Duodenal mucosa (tissue), 2 donors: ENCODE measurements at regions not wholly inside any gene's neighbourhood (a gene's known extent, or its start where the extent isn't known, plus 50 kb on each side); places are given as distances from the start of the nearest gene placed in this dataset.

Source experiments
- H3K27ac ChIP-seq: one replicate; pipeline ENCODE4 v1.7.0; 2013; ENCODE audit warnings: low read depth, low read length
- H3K27me3 ChIP-seq, 2 donors: one replicate each; pipeline ENCODE4 v1.7.0; 2013; ENCODE audit warnings: low read length in 2 of 2, control low read depth in 1 of 2; ENCODE audit not compliant: insufficient read depth in 2 of 2, control insufficient read depth in 1 of 2
- H3K36me3 ChIP-seq, 2 donors: one replicate each; pipeline ENCODE4 v1.7.0; 2013; ENCODE audit warnings: low read length in 2 of 2, control low read depth in 1 of 2; ENCODE audit not compliant: insufficient read depth in 2 of 2, control insufficient read depth in 1 of 2
- H3K4me1 ChIP-seq, 2 donors: one replicate each; pipeline ENCODE4 v1.7.0; 2013; ENCODE audit warnings: low read length in 2 of 2, control low read depth in 1 of 2; ENCODE audit not compliant: insufficient read depth in 2 of 2, control insufficient read depth in 1 of 2
- H3K4me3 ChIP-seq, 2 donors: one replicate each; pipeline ENCODE4 v1.7.0; 2013; ENCODE audit warnings: low read length in 2 of 2, low read depth in 1 of 2
- H3K9ac ChIP-seq, 2 donors: one replicate each; pipeline ENCODE4 v1.7.0; 2013; ENCODE audit warnings: low read length in 2 of 2, low read depth in 1 of 2
- H3K9me3 ChIP-seq, 2 donors: one replicate each; pipeline ENCODE4 v1.7.0; 2013; ENCODE audit warnings: low read length in 2 of 2, control low read depth in 1 of 2; ENCODE audit not compliant: control insufficient read depth in 1 of 2

DNA sequence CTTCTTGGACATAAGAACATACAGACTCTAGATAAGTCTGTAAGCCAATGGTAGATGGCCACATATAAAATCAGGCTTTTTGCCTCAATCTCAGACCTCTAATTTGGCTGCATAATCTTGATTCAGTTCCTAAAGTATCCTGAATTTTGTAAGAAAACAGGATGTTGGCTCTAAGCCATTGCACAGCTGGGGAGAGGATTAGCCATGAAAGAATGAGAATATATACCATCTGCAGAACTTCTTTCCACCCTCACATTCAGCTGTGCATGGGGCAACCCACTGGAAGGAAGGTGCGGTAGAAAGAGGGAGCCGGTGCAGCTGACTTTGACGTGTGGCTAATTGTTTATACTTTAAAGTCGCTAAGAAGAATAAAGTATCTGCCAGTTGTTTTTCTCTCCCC lies 1061.6 kb upstream of the FAM98A start:
- H3K4me1 ChIP-seq: no peaks in the 10 kb centered on the region
- H3K9ac ChIP-seq: no peak overlapping the region
- H3K9me3 ChIP-seq: peaks cover 4 to 11% of the 10 kb centered on the region in 2 donors
- no peaks in the 10 kb centered on the region for H3K36me3 ChIP-seq
- no peak overlapping the region for H3K27ac ChIP-seq
- H3K4me3 ChIP-seq: no peak overlapping the region
- H3K27me3 ChIP-seq: no peaks in the 10 kb centered on the region

DNA sequence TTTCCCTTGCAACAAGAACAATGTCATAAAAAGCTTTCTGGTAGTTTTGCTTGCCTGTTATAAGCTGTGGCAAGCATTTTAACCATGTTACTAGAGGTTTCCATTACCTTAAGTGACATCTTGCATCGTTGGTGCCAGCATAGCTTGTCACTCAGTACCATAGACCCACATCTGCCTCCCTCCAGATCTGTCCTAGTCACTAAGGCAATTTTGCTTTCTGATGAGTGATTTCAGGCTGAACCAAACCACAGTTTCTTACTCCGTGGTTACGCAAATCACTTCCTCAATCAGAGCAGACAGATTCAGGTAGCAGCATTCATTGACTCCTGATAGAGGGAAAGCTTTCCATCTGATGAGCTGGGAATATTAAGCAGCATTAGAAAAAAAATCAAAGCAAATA lies 1057.5 kb upstream of the FAM98A start:
- Histone ChIP-seq H3K9ac (no peak overlapping the region), H3K4me1 (no peaks in the 10 kb centered on the region), H3K27ac (no peak overlapping the region), H3K27me3 (no peaks in the 10 kb centered on the region), H3K4me3 (no peak overlapping the region), H3K9me3 (peaks cover 4 to 7% of the 10 kb centered on the region in 2 donors), H3K36me3 (no peaks in the 10 kb centered on the region)

DNA sequence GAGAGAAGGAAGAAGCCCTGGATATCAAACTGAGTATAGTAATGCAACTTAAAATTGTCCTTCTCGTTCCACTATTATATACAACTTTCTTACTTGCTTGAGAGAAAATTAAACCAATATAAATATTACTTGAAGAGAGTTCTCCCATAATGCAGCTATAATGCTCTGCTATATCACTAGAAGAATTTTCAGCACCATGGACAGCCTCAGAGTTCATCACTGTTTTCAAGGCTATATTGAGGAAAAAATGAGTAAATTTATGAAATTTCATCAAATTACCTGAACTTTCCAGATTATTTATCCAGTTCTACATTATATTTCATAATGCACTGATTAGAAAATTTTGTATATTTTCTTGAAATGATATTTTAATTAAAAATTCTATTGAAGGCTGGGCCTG lies 1053.5 kb upstream of the FAM98A start:
- no peaks in the 10 kb centered on the region for H3K36me3 ChIP-seq
- no peaks in the 10 kb centered on the region for H3K27me3 ChIP-seq
- H3K9me3 ChIP-seq: peaks cover 2 to 6% of the 10 kb centered on the region in 2 donors
- no peak overlapping the region for H3K9ac ChIP-seq
- no peak overlapping the region for H3K4me3 ChIP-seq
- no peak overlapping the region for H3K27ac ChIP-seq
- no peaks in the 10 kb centered on the region for H3K4me1 ChIP-seq

DNA sequence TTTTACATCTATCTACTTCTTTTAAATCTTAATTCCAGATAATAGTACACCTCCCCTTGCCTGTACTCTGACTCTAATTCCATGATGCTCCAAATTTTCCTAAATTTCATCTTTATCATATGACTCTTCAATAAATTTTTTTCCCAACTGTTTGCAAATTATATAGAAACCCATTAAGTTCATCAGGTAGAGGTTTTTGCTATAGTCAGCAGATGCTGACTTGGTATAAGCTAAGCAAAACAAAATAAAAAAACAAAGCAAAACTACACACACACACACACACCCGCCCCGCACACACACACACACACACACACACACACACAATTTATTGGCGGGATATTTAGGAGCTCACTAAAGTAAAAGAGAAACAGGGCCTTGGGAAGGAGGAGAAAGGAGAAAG lies 1047.8 kb upstream of the FAM98A start:
- H3K36me3 ChIP-seq: no peaks in the 10 kb centered on the region
- H3K4me3 ChIP-seq: no peak overlapping the region
- H3K9me3 ChIP-seq: peaks cover 6% of the 10 kb centered on the region in 2 donors
- no peaks in the 10 kb centered on the region for H3K4me1 ChIP-seq
- H3K9ac ChIP-seq: no peak overlapping the region
- H3K27me3 ChIP-seq: no peaks in the 10 kb centered on the region
- no peak overlapping the region for H3K27ac ChIP-seq

DNA sequence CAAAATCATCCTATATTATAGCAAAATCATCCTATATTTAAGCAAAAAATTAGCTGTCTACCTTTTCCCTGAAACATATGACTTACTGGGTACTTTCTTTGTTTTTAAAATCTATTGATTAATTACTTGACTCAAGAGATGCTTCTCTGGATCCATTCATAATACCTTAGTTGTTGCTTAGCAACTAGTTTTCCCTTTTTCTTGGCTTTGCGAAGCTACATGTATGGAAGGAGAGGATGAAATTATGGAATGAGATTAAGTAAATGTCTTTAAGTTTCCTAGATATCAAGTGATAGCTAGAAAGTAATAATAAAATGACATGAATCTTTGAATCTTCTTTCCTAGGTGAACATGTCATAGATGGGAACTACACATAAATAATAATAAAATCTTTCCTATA lies 1033.2 kb upstream of the FAM98A start:
- H3K4me1 ChIP-seq: no peaks in the 10 kb centered on the region
- no peak overlapping the region for H3K4me3 ChIP-seq
- H3K9me3 ChIP-seq: peaks cover 0 to 8% of the 10 kb centered on the region in 2 donors
- no peak overlapping the region for H3K9ac ChIP-seq
- no peaks in the 10 kb centered on the region for H3K36me3 ChIP-seq
- H3K27me3 ChIP-seq: no peaks in the 10 kb centered on the region
- H3K27ac ChIP-seq: no peak overlapping the region

DNA sequence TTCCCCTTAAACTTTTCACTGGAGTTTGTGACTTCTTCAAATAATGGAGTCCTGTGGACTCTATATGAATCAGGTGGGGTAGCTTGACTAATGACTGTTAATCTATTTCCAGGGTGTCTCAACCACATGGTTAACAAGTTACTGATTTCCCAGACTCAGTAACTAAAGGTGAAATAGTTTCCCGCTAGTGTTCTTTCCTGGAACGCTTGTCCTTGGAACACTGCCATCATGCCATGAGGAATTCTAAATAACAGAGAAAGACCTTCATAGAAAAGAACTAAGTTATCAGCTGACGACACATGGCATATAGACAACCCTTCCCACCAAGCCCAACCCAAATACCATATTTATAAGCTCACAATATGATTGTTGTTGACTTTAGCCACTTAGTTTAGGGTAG lies 1027.9 kb upstream of the FAM98A start:
- no peak overlapping the region for H3K4me3 ChIP-seq
- H3K36me3 ChIP-seq: no peaks in the 10 kb centered on the region
- H3K9me3 ChIP-seq: peaks cover 0 to 8% of the 10 kb centered on the region in 2 donors
- H3K9ac ChIP-seq: no peak overlapping the region
- H3K27ac ChIP-seq: no peak overlapping the region
- H3K4me1 ChIP-seq: no peaks in the 10 kb centered on the region
- no peaks in the 10 kb centered on the region for H3K27me3 ChIP-seq

DNA sequence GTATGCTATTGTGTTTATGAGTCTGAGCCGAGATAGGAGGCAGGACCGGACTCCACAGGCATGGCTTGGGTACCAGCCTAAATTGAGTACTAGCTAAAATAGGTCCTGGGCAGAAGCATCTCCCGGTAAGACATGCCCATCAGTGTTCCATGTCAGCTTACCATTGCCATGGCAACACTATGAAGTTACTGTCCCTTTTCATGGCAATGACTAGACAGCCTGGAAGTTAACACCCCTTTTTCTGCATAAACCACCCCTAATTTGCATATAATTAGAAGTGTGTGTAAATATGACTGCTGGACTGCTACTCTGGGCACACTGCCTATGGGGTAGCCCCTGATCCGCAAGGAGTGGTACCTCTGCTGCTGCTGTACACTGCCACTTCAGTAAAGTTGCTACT lies 1005.1 kb upstream of the FAM98A start:
- H3K36me3 ChIP-seq: no peaks in the 10 kb centered on the region
- H3K4me3 ChIP-seq: no peak overlapping the region
- no peak overlapping the region for H3K9ac ChIP-seq
- H3K27ac ChIP-seq: no peak overlapping the region
- H3K9me3 ChIP-seq: peaks cover 7 to 14% of the 10 kb centered on the region in 2 donors
- H3K27me3 ChIP-seq: no peaks in the 10 kb centered on the region
- H3K4me1 ChIP-seq: no peaks in the 10 kb centered on the region

DNA sequence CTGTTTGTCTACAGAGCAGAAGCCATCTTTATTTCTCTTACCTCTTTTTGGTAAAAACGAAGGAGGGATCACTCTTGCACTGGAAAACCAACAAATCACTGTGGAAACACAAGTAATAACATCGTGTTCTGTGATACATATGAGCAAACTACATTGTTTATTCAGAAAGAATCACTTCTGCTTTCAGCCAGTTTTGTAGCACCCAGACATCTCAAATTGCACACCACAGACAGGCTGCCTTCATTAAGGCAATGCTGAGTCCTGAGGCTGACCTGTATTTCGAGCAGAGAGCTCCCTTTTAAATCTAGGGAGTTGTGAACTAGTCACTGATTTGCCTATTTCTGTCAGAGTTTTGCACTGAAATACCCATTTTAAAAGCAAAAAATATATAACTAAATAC lies 1003.2 kb upstream of the FAM98A start:
- Histone ChIP-seq H3K27me3 (no peaks in the 10 kb centered on the region), H3K4me1 (no peaks in the 10 kb centered on the region), H3K9me3 (peaks cover 3 to 14% of the 10 kb centered on the region in 2 donors), H3K4me3 (no peak overlapping the region), H3K36me3 (no peaks in the 10 kb centered on the region), H3K9ac (no peak overlapping the region), H3K27ac (no peak overlapping the region)

DNA sequence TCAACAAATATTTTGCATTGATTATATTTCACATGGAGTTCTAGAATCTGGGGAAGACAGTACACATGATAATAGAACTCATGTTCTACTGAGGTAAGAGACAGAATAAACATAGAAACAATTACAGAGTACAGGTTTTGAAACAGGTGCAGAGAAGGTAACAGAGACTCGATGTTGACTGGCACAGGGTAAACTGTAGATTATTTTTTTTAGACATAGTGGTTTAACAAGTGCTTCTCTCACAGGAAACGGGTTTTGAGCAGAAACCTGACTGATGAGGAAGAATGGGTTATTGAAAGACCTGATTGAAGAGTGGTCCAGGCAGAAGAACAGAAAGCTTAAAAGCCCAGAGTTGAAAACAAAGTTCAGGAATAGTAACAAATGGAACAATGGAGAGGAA lies 1002.5 kb upstream of the FAM98A start:
- Histone ChIP-seq H3K4me1 (no peaks in the 10 kb centered on the region), H3K9ac (no peak overlapping the region), H3K27ac (no peak overlapping the region), H3K9me3 (peaks cover 3 to 14% of the 10 kb centered on the region in 2 donors), H3K4me3 (no peak overlapping the region), H3K36me3 (no peaks in the 10 kb centered on the region), H3K27me3 (no peaks in the 10 kb centered on the region)

DNA sequence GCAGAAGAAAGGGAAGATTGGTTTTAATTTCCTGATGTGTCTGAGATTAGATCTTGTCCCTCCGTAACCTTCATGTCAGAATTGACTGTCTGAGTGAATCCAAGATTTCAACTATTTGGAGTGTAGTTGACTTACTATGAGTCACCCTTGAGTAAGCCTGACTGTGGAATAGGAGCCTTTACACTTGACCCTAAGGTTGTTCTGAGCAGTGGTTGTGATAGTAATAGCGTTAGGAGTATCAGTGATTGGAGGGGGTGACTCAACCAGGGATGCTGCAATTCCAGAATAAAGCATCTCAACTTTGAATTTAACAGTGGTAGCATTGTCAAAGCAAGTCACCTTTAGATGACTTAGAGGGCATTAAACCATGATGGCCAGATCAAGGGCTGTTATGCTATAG lies 979.5 kb upstream of the FAM98A start:
- Histone ChIP-seq H3K27me3 (no peaks in the 10 kb centered on the region), H3K4me1 (no peaks in the 10 kb centered on the region), H3K4me3 (no peak overlapping the region), H3K9ac (no peak overlapping the region), H3K36me3 (no peaks in the 10 kb centered on the region), H3K9me3 (no peaks in the 10 kb centered on the region), H3K27ac (no peak overlapping the region)

DNA sequence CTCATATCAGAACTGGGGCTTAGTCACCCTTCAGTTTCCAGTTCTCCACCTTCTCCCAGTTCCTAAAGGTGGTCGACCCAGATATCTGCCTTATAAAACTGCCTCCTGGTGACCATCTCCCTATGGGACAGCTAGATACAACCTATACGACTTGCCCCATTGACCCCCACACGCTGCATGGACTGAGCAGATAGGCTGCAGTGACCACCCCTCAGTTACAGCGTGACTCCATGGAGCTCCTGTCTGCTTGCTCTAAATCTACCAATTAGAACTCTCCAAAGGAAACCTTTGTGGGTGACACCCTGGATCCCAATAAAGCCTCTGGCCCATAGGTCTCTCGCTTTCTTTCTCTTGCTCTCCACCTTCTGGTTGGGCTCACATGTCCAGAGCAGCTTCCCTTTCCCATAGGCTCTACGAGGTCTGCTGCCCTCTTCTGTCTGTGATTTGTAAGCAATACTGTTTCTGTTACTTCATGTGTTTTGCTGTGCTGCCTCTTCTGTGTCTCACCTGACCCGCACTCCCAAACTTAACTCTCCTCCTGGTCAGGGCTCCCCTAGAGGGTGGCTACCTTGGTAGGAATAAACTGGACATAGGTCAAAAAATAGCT lies 971.3 kb upstream of the FAM98A start:
- H3K9me3 ChIP-seq: peaks cover 0 to 3% of the 10 kb centered on the region in 2 donors
- no peaks in the 10 kb centered on the region for H3K36me3 ChIP-seq
- H3K27me3 ChIP-seq: no peaks in the 10 kb centered on the region
- H3K4me3 ChIP-seq: no peak overlapping the region
- no peaks in the 10 kb centered on the region for H3K4me1 ChIP-seq
- no peak overlapping the region for H3K9ac ChIP-seq
- H3K27ac ChIP-seq: no peak overlapping the region
